ENCODE measurements at regions not wholly inside any gene's neighbourhood (a gene's known extent, or its start where the extent isn't known, plus 50 kb on each side); places are given as distances from the start of the nearest gene placed in this dataset.

DNA sequence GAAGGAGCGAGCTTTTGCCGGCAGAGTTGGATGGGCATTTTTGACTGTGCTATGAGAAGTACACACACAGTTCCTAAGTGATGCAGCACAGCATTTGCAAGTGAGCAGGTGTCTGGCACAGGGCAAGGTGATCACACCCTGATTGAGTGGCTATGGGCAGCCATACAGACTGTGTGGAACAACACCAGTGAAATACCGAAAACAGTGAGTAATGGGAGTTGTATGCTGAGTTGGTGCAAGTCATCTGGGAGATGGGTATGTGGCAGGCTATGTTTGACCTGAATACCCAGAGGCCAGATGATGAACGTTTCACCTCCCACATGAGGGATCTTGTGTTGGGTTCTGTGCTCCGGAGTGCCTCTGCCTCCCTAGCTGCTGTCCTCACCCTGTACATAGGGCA lies 53.5 kb upstream of the TIPARP start:
- no peak for DNase-seq

DNA sequence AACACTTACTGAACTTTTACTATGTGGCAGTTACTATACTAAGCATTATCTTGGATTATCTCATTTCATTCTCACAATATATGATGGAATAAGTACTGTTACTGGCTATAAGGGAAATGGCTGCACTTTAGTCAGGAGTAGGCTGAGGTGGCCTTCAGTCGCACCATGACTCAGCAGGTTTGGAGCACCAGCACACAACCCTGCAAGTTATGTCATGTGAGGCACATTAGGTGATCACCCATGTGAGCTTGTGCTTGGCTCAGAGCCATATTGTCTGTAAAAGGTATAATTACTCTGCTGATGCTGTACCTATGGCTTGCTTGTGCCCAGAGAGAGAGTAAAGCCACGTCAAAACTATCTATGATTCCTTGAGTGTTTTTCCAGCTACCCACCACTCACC lies 54.1 kb upstream of the TIPARP start:
- no peak for DNase-seq

DNA sequence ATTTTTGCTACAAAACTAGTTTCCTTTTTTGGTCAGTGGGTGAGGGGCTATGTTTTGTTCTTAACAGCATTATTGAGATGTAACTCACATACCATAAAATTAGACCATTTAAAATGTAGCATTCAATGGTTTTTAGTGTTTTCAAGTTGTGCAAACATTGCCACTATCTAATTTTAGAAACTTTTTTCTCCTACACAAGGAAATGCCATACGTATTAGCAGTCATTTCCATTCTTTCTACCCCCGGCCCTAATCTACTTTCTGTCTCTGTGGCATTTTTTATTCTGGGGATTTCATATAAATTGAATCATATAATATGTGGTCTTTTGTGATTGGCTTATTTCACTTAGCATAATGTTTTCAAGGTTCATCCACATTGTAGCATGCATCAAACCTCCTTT lies 55.0 kb upstream of the TIPARP start:
- DNase-seq: no peak

DNA sequence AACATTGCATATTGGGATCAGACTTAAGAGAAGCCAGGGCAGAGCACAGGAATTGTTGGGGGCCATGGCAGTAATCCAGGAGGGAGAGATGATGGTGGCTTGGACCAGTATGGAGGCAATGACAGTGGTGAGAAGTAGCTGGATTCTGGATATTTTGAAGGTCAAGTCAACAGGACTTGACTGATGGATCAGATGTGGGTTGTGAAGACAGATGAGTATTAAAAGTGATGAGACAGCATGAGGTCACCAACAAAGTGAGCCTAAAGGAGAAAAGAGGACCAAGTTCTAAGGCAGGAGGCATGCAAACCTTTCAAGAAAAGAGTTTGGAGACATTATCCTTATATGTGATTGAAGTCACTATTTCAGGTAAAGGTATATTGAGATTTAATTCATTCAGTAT lies 56.6 kb upstream of the TIPARP start:
- no peak for DNase-seq

DNA sequence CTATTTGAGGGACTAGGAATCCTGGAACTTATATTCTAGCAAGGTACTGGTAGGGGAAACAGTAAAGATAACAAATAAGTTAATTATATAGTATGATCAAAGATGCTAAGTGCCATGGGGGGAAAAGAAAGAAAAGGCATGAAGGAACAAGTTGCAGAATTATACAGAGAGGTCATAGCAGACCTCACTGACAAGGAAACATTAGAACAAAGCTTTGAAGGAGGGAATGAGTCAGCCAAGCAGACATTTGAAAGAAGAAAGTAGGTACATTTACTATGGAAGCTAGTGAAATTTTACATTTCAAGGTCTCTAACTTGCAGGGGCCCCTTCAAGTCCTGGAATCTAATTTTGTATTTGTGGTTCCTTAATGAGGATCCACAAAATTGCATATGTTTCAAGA lies 57.2 kb upstream of the TIPARP start:
- DNase-seq: no peak

DNA sequence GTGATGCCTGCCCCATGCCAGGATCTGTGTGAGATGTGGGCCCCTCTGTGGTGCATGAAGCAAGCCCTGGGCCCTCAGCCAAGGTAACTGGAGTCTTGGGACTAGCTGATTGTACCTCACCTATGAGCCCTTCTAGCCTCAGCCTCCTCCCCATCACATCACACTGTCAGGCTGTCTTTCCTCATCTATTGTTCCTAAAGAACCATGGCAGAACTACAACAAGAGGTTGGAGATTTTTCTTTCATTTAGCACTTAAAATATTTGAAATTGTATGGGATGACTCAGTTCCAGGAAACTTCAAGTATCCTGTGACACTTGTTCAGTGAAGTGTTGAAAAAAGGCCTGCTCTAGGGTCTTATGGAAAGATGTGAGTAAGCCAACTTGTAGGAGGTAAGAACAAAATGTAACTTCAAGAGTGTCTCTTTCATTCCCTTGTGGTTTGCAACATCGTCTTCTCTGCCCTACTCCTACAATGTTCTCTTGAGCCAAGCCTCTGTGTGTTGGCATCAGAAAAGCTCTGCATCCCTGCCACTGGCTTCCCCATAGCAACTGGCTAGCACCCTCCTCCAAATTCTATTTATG lies 58.7 kb upstream of the TIPARP start:
- peak in 1 of 2 donors; percentile 29 for DNase-seq

DNA sequence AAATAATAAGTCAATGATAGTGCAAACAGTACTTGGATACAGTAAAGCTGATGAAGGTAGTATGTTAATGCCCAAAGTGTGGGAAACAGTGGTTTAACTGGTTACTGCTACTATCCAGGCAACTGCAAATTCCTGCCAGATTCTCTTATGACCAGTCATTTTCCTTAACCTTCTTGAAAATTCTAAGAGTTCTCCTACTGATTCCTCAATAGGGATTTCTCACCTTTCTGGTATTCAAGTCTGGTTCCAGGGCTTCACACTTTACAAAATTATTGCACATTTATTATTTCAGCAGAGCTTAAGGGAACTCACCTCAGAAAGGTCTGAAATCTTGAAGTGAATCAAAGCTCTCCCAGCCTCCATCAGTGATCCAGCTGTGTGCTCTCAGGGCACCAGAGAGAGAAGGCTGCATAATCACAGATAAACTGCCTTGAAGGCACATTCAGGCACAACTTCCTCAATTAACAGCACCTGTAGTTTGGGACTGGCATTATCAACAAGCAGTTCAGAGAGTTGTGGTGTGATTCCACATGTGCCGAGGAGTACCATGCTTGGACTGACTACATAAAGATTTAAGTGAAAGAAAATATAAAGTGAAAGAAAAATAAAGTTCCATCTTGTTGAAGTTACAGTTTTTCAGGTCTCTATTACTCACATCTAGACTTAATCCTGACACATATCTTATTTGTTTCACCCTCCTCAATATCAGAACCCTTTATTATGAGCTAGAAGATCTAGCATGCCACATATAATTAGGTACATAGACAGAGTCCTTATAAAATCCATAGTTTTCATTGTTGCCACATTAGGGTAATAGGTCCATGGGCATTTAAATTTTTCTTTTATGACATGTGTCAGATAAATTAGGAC lies 59.5 kb upstream of the TIPARP start:
- DNase-seq: no peak

DNA sequence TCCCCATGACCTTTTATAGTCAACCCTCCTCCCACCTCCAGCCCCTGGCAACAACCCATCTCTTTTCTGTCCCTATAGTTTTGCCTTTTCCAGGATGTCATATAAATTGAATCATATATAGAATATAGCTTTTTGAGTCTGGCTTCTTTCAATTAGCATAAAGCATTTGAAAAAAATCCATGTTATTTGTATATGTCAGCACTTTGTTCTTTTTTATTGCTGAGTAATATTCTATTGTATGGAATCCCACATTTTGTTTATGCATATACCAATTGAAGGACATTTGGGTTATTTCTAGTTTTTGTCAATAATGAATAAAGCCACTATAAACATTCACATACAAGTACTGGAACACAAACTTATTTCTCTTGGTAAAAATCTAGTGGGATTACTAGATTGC lies 58.0 kb upstream of the SSR3 start:
- DNase-seq: no peak

DNA sequence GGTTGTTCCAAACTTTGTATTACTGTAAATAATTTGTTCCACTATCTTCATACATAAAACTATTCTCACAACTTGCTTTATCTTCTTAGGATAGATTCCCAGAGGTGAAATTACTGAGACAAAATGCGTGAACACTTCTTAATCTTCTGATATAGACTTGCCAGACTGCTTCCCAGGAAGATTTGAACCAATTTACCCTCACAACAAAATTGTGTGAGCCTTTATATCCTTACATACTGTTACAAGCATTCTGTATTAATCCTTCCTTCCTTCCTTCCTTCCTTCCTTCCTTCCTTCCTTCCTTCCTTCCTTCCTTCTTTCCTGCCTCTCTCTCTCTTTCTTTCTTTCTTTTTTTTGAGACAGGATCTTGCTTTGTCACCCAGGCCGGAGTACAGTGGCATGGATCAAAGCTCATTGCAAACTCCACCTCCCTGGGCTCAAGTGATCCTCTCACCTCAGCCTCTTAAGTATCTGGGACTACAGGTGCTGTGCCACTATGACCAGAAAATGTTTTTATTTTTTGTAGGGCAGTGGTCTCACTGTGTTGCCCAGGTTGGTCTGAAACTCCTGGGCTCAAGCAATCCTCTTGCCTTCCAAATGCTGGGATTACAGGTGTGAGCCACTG lies 57.1 kb upstream of the SSR3 start:
- no peak for DNase-seq

DNA sequence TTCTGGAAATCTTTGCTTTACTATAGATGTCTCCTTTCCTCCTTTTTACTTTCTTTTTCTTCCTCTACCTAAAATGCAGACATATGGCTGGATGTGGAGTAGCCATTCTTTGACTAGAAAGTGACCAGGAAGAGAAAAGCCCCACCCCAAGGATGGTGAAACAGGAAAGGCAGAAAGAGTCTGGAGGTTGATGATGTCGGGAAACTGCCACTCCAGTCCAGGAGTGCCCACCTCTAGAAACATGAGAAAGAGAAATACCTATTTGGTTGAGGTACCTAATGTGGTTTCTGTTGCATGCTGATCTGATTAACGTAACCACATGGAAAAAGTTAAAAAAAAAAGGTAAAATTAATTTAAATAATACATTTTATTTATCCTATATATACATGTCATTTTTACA lies 55.2 kb upstream of the SSR3 start:
- no peak for DNase-seq

DNA sequence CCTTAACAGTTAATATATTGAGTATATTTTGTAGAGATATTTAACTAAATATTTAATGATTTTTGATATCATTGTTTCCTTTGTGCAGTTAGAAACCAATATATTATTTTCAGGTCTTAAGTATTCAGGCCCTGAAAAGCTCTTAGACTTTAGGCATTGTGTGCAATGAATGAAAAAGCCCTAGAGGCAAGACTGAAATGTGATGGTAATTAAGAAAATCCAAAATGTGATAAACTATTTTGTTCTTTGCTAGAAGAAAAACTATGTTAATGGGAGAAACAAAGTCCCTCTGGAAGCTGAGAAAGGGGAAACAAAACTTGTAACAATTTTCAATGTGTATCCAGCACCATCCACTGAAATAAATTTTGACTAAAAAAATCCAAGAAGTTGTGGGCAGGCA lies 54.6 kb upstream of the SSR3 start:
- no peak for DNase-seq

DNA sequence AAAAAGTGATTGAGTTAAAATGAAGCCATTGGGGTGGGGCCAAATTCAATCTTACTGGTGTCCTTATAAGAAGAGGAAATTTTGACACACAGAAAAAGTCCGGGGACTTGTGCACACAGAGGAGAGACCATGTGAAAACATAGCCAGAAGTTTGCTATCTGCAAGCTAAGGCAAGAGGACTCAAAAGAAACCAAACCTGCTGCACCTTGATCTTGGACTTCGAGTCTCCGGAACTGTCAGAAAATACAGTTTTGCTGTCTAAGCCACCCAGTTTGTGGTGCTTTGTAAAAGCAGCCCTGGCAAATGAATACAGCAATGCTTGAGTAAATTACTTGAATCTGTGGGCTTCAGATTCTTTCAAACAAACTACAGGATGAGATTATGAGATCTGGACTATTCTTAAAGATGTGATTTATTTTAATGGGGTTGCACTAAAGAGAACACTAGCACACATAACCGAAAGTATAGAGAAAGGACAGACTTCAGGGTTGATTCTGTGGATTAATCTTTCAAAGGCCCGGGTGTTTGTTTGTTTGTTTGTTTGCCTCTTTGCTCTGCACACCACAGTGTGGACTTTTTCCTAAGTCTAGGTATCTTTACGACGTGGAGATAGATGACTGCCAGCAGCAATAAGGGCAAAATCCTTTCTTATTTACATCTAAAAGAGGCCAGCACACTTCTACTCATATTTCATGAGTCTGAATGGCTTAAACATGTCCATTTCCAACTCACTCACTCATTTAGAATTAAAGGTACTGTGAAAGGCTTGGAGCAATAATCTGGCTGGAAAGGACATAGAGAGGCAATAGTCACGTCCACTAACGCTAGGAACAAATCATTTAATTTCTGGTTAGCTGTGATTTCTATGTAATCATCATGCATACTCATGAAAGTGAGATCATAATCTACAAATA lies 53.9 kb upstream of the SSR3 start:
- no peak for DNase-seq

DNA sequence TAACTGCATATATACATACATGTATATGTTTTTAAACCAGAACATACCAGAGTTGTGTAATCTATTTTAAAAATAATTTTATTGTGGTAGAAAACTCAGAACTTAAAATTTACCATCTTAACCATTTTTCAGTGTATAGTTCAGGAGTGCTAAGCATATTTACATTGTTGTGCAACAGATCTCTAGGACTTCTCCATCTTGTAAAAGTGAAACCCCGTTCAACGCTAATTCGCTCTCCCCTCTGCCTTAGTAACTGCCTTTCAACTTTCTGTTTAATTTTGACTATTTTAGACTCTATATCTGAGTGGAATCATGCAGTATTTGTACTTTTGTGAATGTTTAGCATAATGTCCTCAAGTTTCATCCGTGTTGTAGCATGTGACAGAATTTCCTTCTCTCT lies 51.8 kb upstream of the SSR3 start:
- DNase-seq: no peak

DNA sequence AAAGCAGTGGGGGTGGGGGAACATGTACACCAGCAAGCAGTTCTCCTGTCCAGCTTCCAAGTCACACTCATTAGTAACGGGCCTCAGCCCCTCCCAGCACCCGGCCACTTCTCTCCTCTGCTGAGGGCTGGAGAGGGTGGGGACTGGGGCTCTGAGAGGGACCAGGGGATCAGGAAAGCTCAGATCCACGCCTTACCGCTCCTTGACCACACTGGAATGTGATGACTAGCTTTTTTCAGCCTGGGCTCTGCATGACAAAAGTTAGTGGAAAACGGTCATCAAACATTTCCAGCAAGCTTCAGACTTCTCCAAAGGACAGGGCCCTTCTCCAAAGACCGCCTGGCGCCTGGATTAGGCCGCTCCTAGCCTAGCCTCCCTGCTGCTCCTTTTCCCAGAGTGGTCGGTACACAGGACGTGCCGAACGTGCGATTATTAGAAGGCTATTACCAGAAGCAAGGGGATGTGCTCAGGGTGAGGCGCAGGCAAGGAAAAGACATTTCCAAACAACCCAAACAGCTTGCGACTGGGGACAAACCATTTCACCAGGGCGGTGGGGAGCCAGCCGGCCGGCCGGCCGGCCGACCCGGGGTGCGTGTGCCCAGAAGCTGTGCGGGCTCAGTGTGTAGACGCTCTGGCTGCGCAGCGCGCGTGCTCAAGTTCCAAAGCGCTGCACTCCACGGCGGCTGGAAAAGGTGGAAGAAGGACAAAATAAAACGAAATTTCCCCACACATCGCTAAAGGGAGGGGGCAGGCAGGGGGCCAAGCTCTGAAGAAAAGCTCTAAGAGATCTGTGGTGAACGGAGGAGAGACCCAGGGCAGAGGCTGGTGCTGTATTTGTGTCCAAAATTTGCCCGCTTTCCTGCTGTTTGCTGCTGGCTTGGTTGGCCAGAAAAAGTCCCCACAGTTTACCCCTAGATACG lies 51.0 kb upstream of the SSR3 start:
- DNase-seq: peak in 1 of 2 donors; percentile 46

DNA sequence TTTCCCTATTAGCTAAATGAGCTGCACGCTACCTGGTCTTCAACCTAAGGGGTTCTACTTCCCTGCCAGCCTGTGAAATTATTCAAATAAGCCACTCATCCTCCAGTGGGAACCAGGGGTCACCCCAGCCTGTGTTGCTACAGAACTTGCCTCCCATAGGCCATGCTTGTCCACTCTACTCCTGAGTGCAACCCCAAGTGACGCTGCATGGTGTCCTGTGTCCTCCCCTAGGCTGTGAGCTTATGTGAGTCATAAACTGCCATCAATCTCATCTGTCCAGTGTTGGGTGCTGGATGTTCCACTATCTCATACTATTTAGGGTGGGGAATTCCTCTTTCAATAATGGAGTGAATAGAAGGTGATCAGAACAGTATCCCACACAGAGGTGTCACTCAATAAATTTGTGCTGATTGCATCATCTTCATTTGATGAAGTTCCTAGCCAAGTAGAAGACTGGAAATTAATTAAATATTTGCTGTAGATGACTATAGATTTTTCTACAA lies 49.8 kb upstream of the SSR3 start:
- no peak for DNase-seq

Measured in hippocampal formation (tissue), 2 donors.